ENCODE measurements at regions not wholly inside any gene's neighbourhood (a gene's known extent, or its start where the extent isn't known, plus 50 kb on each side); places are given as distances from the start of the nearest gene placed in this dataset.

DNA sequence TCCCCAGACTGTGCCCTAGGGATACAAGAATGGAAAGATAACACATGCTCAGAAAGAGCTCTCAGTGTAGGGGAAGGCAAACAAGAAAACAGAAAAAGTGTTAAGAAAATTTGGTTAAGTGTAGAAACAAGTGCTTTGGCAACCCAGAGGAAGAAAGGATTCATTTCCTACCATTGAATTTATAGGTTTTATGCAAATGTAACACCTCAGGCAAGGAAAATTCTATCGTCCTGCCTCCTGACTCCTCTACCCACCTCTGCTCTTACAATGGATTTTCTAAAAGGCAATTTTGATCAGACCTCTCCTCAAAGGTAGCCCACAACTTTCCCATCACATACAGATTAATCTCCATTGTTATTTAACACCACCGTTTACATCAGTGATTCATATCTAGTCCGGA lies 298.7 kb downstream of the RFC3 start:
- DNase-seq (ENCODE audit: low spot score), result no peak

DNA sequence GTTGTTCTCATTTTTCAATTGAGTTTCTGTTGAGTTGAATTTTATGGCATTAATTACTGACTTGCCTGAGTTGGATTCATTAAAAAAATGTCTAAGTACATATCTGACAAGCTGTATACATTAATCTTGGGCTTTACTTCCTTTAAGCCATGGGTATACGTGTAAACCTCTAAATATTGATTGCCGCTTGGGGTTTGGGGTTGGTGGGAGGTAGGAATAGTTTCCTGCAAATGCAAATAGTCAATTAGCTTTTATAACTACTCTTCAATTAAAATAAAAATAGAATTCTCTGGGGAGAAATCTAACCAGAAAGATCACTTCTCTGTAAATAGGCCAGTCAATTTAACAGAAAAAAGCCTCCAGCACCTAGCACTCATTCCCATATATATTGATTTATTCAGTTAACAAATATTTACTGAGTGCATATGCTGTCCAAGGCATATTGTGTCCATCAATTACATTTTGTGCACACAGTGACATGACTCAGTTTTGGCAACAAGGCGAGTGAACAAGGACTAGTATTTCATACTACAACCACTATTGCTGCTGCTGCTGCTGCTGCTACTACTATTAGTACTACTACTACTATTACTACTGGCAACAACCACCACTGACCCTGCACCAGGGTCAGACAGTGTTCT lies 306.8 kb downstream of the RFC3 start:
- DNase-seq (ENCODE audit: low spot score), result no peak

DNA sequence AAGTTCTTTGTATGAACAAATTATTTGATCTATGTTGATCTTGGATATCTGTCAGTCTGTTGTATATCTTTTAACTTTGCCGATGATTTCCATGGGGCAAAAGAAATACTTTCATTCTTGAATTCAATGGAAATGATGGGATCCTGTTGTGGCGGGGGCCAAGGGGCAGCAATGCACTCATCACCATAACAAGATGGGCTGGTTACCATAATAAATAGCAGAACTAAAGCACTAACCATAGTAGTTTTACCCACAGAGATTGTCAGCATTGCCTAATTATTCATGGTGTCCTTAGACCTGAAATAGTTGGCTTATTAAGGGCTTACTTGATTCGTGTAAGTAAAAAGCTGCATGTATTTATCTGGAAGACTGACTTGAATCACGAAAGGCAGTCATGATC lies 309.6 kb downstream of the RFC3 start:
- no peak for DNase-seq (ENCODE audit: low spot score)

DNA sequence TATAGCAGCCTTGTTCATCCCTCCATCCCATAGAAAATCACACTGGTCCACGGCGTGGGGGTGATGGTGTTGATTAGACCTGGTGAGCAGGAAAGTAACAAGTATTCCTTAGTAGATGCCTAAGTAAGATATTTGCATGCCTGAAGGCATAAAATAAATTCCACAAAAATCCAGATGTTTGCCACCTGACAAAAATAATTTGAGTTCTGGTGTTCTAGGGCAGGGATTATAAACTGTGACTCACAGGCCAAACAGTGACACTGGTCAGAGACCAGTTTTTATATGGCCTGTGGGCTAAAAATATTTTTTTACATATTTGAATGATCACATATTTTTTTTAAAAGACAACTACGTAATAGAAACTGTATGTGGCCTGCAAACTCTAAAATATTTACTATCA lies 310.7 kb downstream of the RFC3 start:
- DNase-seq (ENCODE audit: low spot score), result no peak

DNA sequence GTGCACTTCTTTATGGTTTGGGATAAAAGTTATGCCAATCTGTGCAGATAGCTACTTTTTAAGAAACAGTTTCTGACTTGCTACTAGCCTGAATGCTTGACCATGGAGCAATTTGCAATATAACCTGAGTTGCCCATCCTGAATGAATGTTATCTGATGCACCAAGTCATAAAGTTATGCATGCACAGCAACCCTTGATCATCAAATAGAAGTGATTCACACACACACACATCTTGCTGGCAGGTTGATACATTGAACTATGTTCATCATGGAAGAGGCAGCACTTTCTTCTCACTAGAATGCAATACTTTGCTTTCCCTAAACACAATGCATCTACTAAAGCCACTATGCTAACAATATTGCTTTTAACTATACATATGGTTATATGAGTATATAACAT lies 311.5 kb downstream of the RFC3 start:
- DNase-seq (ENCODE audit: low spot score), result no peak

DNA sequence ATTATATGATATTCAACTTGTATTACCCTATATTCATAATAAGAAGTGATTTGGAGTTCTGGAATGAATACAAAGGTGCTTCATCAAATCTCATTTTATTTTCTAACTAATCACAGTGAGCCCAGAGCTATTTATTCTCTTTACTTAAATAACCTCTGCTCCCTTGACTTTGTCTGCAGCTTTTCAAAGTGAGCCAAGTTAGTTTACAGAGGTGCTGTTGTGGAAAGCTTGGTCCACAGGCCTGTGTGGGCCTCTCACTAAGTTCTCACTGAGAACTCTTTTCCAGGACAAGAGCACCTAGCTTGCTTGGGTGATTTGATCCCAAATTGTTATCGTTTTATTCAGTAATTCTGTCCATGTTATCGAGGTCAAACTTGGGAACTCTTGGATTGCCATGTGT lies 319.3 kb downstream of the RFC3 start:
- DNase-seq (ENCODE audit: low spot score), result no peak

DNA sequence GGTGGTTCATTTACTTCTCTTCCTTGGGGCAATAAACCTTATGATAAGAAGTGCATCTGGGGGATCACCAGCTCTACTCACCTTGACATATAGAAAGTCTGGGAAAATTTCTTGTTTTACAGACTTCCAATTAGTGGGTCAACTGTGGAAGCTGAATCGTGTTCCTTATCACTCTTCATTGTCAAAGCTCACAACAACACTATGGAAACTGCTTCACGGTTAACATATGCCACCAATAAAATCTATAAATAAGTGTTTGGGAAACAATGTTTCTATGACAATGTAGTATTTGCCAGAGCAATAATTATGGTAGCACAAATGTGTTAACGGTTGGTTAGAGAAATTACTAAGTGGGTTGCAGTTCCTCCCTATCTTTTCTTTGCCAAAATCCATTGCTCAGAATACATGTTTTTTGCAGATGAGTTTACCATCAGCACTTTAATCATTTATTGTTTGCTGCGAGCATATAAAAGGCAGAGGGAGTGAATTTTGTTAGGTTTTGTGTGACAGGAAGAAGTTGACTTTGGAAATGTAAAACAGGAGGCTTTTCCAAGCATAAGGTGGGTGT lies 321.8 kb downstream of the RFC3 start:
- DNase-seq (ENCODE audit: low spot score), result no peak

DNA sequence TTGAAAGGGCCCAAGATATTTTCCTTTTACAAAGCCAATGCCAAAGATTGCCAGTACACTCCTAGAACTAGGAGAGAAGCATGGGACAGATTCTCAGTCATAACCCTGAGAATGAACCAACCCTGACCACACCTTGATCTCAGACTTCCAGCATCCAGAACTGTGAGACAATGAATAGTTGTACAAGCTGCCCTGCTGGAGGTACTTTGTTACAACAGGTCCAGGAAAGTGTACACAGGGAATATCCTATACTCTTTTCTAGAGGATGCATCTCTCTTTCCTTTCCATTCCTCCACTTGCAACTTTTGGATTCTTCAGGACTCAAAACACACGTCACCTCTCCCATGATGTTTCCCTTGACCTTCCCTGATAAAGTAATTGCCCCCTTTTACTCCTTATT lies 325.7 kb downstream of the RFC3 start:
- DNase-seq (ENCODE audit: low spot score), result no peak

DNA sequence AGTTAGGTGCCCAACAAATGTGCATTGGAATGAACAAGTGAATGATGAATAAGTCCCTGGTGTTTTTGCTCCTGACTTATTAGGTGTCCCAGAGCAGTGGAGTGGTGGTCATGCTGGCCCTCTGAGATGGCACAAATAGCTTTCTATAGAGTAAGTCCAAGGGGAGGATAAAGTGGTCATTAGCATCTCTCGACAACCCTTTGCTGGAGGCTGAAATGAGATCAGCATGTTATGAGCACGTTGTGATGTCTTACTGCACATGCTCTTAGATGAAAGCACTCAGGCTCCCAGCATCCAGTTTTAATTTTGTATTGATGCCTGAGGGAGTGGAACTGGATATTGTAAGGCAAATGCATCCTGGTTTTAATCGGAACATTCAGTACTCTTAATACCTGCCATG lies 326.2 kb downstream of the RFC3 start:
- DNase-seq (ENCODE audit: low spot score), result no peak

DNA sequence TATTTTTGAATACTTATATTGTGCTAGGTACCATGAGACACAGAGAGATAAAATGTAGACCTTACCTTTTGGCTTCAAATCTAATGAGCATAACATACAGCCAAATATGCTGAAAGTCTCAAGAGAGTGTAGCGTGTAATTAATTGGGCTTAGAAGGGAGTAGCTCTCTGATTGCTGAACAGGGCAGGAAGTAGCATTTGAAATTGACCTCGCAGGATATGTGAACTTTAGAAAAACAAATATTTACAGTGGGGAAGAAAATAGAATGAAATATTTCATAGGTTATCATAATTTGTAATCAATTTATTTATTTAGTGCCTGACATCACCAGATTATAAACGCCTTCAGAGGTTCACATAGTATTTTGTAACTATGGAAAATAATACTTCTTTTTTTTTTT lies 327.1 kb downstream of the RFC3 start:
- DNase-seq (ENCODE audit: low spot score), result no peak

DNA sequence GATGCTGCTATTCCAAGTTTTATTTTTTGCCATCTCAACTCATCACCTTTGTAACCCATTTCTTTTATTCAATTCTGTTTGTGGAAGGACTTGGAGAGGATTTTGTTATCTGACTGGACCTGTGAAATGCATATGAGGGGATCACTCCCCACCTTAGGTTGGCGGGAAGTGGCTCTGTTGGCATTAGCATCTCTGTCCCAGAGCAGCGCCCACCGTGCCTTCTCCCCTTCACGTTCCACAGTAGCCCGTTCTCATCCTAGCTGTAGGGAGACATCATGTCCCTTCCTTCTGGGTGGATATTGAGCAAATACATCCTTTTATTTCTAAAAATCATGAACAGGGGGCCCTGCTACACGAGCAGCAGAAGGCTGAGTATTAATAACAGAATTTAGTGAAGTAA lies 330.4 kb downstream of the RFC3 start:
- DNase-seq (ENCODE audit: low spot score), result no peak

DNA sequence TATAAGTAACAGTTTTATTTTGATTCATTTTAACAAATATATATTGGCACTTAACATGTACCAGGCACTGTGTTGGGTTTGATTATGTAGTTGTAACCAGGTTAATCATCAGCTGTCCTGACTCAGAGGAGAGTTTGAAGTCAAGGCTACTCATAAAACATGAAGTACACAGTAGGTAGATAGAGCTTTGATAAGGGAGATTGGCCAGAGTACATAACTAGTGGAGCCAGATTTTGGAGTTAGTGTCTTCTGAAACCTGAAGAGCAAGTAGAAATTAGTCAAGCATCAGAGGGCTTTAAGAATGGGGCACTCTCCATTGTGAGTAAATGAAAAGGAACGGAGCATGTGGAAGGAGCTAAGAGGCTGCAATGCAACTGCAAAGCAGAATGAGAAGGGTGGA lies 333.9 kb downstream of the RFC3 start:
- no peak for DNase-seq (ENCODE audit: low spot score)

DNA sequence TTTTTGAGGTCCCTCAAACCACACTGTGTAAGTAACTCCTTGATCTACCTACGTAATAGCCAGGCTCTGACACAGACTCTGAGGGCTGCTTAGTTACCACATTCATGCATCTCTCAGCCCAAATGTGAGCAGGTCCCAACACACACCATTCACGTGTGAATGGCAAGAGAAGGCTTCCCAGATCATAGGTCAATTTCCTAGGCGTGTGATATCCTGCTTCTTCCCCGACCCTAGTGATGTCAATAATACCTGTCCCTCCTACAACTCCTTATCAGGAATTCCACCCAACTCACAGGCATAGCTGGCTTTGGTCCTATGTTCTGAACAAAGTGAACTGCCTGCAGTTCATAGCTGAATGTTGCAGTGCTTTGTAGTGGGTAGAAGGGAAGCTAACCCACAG lies 334.5 kb downstream of the RFC3 start:
- DNase-seq (ENCODE audit: low spot score), result no peak

DNA sequence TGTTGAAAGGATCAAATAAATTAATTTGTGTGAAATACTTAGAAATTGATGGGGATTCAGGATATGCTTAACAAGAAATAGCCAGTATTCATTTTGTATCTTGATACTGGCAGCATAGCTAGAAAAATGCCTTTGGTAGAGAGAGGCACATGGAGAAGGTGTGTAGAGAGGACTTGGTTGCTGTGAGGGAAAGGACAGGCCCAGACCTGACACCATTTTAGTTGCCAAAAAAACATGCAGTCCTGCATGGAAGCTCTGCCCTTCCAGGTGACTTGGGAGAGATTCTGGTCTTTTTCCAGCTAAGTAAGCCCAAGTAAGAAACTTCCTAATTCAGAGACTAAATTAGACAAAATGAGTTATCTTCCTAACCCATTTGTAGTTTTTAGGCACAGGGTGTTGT lies 335.0 kb downstream of the RFC3 start:
- no peak for DNase-seq (ENCODE audit: low spot score)

DNA sequence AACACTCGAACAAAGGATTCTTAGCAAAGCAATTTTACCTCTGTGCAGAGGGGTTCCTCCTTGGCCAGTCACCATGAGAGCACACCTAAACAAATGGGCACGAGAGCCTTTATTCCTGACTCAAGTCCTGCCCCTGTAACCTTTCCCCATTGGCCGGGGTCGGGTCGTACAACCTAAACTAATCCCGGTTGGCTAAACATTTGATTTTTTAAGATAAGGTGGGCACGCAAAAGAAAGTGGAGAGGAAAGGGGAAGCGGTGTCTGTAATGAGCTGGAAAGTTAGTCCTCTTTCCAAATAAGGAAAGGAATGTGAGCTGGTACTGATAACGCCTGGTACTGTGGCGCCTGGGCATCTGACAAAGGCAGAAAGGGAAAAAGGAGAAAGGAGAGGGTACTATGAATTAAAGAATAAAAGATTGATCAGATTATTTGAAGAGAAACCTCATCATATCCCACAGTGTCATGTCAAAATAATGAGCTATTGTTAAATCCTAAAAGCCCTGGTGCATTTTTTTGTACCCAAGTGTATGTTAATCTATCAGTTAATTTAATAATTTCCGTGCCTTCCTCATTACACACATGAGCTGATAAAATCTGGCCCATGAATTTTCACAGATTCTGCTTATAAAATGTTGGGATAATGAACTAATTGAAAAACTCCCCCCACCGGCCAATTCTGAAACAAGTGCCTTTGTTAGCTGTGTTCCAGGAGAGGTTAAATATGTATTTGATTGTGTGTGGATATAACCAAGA lies 335.7 kb downstream of the RFC3 start:
- no peak for DNase-seq (ENCODE audit: low spot score)

DNA sequence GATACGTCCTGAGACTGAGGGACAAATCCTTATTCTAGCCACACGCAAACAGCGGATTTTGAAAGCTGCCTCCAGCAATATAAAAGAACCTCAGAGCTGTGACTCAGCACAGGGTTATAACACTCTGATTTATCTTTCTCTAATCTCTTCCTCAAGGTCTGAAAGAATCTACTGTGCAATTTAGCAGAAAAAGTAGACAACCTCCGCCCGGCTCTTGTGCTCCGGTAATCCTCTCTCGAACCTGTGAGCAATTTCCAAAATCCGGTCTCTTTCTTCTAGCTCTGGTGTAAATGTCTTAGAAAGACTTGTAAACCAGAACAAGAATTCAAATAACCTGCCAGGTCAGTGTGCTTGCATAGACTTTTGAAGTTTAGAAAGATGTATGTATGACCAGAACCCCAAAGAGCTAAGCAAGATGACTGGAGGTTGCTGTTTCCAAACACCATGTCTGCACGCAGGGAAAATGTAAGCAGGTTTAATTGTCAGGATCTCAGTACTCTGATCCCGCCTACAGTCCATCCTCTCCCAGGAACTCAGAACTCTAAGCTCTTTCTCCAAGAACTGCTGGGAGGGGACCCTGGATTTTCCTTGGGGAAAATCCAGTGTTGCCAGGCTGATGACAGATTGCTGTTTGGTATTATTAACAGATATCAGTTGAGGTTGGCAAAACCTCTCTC lies 338.1 kb downstream of the RFC3 start:
- no peak for DNase-seq (ENCODE audit: low spot score)

DNA sequence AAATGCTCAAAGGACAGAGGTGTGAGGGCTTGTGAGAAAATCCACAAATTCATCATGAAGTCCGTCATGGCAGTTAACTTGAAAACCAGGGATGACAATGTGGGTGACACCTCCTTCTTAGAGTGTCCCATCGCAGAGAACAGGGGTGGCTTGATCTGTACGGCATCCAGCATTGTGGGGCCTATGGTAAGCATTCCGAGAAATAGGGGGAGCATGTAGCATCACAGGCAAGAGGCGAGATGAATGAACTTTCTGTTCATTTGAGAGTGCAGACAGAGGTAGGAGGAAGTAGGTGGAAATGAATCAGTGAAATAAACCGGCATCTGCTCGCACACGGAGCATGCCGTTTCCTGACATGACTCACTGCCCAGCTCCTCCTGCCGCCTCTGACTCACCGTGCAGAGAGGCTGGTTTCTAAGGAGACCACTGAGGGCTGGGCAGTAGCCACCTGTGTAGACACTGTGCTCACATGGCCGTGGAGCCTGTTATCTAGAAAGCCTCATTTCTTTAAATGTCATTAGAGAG lies 339.0 kb downstream of the RFC3 start:
- peak; percentile 4 for DNase-seq (ENCODE audit: low spot score)

DNA sequence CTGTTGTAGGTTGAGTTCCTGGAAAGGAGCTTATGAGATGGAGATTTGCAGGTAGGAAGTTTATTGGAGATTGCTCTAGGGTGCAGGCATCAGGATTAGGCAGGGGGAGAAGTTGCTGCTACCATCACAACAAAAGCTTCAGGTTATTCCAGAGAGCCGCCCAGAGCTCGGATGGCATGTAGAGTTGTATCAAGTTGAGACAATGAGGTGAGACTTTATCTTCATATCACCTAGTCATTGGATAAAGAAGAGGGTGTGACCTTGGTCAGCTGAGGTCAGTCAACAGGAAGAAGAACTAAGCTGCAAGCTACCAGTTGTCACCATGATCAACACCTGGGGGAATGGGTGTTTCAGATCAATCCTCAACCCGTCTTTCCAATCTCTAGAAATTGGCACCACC lies 342.0 kb downstream of the RFC3 start:
- DNase-seq (ENCODE audit: low spot score), result no peak

DNA sequence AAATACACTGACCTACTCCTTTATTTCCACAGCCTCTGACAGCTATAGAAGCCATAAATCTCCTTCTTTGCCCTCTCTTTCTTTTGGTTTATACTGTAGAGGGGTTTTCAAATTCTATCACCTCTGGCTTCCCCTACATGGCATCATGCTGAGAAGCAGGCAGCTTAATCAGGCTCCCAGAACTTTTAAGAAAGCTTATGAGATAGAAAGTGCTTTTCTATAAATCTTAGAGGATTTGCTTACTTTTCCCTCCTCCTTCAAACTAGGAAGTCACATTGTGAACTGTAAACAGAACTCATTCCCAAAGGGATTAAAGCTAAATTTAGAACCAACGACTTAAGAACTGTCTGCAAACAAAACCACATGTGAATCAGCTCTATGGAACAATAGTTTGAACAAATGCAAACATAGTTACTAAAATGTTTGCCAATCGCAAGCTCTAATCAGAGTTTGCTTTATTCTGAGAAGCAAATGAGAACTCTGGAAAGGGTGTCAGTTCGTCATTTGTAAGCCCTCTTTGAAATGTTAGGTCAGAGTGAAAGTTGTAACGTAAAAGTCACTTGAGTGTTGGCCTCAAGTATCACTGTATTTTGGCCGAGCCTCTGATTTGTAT lies 344.1 kb downstream of the RFC3 start:
- DNase-seq (ENCODE audit: low spot score), result no peak

DNA sequence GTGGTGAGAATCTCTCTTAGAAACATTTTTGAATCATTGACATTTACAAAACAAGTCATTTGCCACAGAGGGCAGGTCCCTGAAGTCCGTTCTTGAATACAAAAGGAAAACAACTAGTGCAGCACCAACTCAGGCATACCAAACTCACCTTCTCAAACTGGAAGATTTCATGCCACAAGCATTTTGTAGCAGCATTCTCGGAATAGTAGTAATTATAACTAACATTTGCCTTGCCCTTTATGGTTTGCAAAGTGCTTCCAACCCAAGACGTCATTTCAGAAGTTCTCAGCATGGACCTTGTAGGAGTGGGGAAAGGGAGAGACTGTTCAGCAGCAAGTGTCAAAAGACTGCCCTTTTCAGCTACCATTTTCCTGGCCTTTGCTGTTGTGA lies 344.6 kb downstream of the RFC3 start:
- no peak for DNase-seq (ENCODE audit: low spot score)

DNA sequence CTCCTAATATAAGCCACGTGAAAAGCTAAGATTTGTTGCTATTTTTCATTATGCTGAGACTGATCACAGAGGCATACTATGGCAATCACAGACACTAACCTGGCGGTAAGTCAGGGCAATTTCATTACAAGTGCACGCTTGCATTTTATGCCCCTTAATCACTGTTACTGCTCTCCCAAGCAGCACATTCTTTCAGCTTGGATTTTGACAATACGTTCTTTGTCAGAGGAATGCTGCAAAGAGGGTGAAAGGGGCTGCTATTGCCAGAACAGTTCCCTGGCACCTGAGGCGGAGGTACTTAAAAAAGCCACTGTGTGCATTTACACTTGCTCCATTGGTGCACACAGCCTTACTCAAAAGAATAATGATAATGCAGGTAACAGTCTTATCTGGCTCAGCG lies 346.6 kb downstream of the RFC3 start:
- no peak for DNase-seq (ENCODE audit: low spot score)

DNA sequence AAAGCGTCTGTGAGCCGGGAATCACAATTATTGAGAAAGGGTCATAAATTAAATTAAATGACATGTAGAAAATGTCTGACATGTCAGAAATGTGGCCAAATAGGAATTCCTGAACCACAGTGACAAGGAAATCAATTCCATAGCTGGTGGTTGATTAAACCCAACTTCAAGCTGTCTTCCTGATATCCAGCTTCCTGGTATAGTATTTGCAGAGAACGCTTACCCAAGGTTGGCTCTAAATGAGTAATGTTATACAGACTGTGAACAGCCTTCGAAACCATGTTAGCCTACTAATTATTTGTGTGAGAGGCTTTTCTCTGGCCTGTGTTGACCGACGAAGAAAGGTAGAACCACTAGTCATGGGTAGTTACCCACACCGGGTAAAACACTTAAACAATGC lies 347.2 kb downstream of the RFC3 start:
- DNase-seq (ENCODE audit: low spot score), result no peak

DNA sequence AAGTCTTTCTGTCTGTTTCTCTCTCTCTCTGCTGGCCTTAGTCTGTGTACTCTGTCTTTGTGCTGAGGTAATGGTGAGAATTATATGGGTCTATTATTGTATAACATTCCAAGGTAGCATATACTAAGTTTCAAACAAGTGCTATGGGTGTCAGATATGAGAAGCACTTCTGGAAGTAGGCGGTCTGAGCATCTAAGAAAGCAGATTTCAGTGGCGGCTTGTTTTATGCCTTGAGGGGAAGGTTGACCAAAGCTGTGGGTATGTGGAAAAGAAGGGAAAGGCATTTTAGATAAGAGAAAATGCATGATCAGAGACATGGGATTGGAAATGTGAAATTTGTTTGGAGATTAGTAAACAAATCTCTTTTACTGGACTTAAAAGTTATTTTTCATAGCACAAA lies 348.5 kb downstream of the RFC3 start:
- no peak for DNase-seq (ENCODE audit: low spot score)

All from CD4-positive, alpha-beta T cell treated with Interleukin-15 for 4 hours (primary cell).